MM.1S (cell line): ENCODE measurements at regions not wholly inside any gene's neighbourhood (a gene's known extent, or its start where the extent isn't known, plus 50 kb on each side); places are given as distances from the start of the nearest gene placed in this dataset.

Experiments
- DNase-seq: peaks from one replicate; pipeline ENCODE4 v3.0.0-alpha.2; 2015
- H2AFZ ChIP-seq: fragments of 300-600 bp; sonication (generic); 2 replicates; pipeline ENCODE4 v1.6.0; 2016; ENCODE audit warnings: antibody characterized with exemption, low read length
- H3F3A ChIP-seq: fragments of 300-600 bp; sonication (generic); 2 replicates; pipeline ENCODE4 v1.6.1; 2016; ENCODE audit warnings: mild to moderate bottlenecking, antibody characterized with exemption, low read length, moderate library complexity, mixed read lengths; ENCODE audit not compliant: insufficient read depth
- H3K27ac ChIP-seq: fragments of 300-600 bp; sonication (generic); 2 replicates; pipeline ENCODE4 v1.5.1; 2016; ENCODE audit warnings: mild to moderate bottlenecking, low read length
- H3K27me3 ChIP-seq: fragments of 300-600 bp; sonication (generic); replicated peaks from 2 replicates; pipeline ENCODE4 v1.6.0; 2016; ENCODE audit warnings: low read length; ENCODE audit not compliant: insufficient read depth
- H3K36me3 ChIP-seq: fragments of 300-600 bp; sonication (generic); replicated peaks from 2 replicates; pipeline ENCODE4 v1.6.1; 2016; ENCODE audit warnings: mild to moderate bottlenecking, low read length, mixed read lengths; ENCODE audit not compliant: insufficient read depth
- H3K4me1 ChIP-seq: fragments of 300-600 bp; sonication (generic); 2 replicates; pipeline ENCODE4 v1.6.1; 2016; ENCODE audit warnings: low read length, mixed read lengths
- H3K4me2 ChIP-seq: fragments of 300-600 bp; sonication (generic); 2 replicates; pipeline ENCODE4 v1.6.0; 2016; ENCODE audit warnings: low read depth, low read length
- H3K4me3 ChIP-seq: fragments of 300-600 bp; sonication (generic); 2 replicates; pipeline ENCODE4 v1.5.1; 2016; ENCODE audit warnings: low read length, mixed read lengths
- H3K79me2 ChIP-seq: fragments of 300-600 bp; sonication (generic); 2 replicates; pipeline ENCODE4 v1.6.1; 2016; ENCODE audit warnings: mixed run types, low read length, mixed read lengths
- H3K9ac ChIP-seq: fragments of 300-600 bp; sonication (generic); 2 replicates; pipeline ENCODE4 v1.6.1; 2016; ENCODE audit warnings: low read length, mixed read lengths
- H3K9me2 ChIP-seq: fragments of 300-600 bp; sonication (generic); replicated peaks from 2 replicates; pipeline ENCODE4 v1.6.1; 2016; ENCODE audit warnings: mild to moderate bottlenecking, low read length, mixed read lengths; ENCODE audit not compliant: insufficient read depth
- H3K9me3 ChIP-seq: fragments of 300-600 bp; sonication (generic); replicated peaks from 2 replicates; pipeline ENCODE4 v1.6.1; 2016; ENCODE audit warnings: mild to moderate bottlenecking, low read length, mixed read lengths; ENCODE audit not compliant: insufficient read depth
- H4K20me1 ChIP-seq: fragments of 300-600 bp; sonication (generic); 2 replicates; pipeline ENCODE4 v1.6.1; 2016; ENCODE audit warnings: mild to moderate bottlenecking, low read length, moderate library complexity, mixed read lengths; ENCODE audit not compliant: insufficient read depth
- EZH2 ChIP-seq: fragments of 300-600 bp; sonication (generic); optimal IDR thresholded peaks from 2 replicates; pipeline ENCODE3; 2017; ENCODE audit warnings: low read depth, mild to moderate bottlenecking, antibody characterized with exemption, low read length, mixed read lengths
- EZH2phosphoT487 ChIP-seq: fragments of 300-600 bp; sonication (generic); IDR thresholded peaks from 2 replicates; pipeline ENCODE4 v1.6.1; 2018; ENCODE audit warnings: antibody characterized with exemption, low read length
- TF ChIP-seq, protein P1 (sequence below): fragments of 300-600 bp; sonication (generic); IDR thresholded peaks from 2 replicates; pipeline ENCODE4 v1.5.1; 2016; ENCODE audit warnings: antibody characterized with exemption, low read length, mixed read lengths

- Histone ChIP-seq H3F3A (no peaks in the 10 kb centered on the region), H3K27me3 (peaks cover 37% of the 10 kb centered on the region), H3K4me3 (no peak overlapping the region), H3K9me3 (no peaks in the 10 kb centered on the region), H2AFZ (no peak overlapping the region), H3K79me2 (no peaks in the 10 kb centered on the region), H4K20me1 (no peaks in the 10 kb centered on the region), H3K27ac (no peak overlapping the region), H3K4me2 (no peak overlapping the region), H3K9ac (no peak overlapping the region), H3K36me3 (no peaks in the 10 kb centered on the region), H3K4me1 (no peaks in the 10 kb centered on the region), H3K9me2 (no peaks in the 10 kb centered on the region)
- TF ChIP-seq EZH2phosphoT487: no peak
- TF ChIP-seq, protein P1, sequence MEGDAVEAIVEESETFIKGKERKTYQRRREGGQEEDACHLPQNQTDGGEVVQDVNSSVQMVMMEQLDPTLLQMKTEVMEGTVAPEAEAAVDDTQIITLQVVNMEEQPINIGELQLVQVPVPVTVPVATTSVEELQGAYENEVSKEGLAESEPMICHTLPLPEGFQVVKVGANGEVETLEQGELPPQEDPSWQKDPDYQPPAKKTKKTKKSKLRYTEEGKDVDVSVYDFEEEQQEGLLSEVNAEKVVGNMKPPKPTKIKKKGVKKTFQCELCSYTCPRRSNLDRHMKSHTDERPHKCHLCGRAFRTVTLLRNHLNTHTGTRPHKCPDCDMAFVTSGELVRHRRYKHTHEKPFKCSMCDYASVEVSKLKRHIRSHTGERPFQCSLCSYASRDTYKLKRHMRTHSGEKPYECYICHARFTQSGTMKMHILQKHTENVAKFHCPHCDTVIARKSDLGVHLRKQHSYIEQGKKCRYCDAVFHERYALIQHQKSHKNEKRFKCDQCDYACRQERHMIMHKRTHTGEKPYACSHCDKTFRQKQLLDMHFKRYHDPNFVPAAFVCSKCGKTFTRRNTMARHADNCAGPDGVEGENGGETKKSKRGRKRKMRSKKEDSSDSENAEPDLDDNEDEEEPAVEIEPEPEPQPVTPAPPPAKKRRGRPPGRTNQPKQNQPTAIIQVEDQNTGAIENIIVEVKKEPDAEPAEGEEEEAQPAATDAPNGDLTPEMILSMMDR: no peak
- DNase-seq: no peak
Observed at GRCh38 chr10:71068861-71069271, 143.5 kb upstream of the UNC5B start.

DNA sequence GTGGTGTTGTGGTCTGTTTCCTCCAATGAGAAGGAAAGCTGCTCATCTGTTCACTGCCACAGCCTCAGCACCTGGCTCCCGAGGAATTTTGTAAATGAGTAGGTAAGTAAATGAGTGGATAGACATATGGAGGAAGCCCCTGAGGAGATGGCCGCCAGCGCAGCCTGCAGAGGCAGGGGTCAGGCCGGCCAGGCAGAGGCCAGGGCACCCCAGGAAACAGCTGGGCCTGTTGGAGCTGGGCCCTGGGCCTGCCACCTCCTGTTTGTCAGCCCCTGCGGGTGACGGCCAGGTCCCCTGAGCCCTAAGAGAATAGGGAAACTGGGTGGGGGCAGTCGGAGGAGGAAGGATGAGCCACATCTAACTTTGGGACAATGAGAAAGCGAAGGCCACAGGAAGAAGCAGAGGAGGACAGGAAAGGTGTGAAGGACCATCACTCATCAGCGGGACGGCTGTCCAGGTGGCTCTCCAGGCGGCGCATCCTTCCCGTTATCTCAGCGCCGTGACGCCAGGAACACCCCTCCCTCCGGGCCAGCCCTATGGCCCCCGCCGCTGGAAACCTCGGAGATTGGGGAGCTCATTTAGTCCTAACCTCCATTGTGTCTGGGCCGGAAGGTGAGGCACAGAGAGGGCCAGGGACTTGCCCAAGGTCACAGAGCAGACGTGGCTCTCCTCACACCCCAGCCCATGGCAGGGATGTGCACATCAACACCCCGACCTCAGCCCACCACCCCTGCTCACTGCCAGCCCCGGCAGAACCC is 142.3 kb upstream of the UNC5B start:
- no peaks in the 10 kb centered on the region for H3K79me2 ChIP-seq
- no peaks in the 10 kb centered on the region for H3K4me1 ChIP-seq
- H3K27me3 ChIP-seq: peaks cover 48% of the 10 kb centered on the region
- no peak for DNase-seq
- no peak overlapping the region for H3K4me3 ChIP-seq
- no peak overlapping the region for H3K4me2 ChIP-seq
- H3K36me3 ChIP-seq: no peaks in the 10 kb centered on the region
- H3K9ac ChIP-seq: no peak overlapping the region
- TF ChIP-seq, protein P1: no peak
- no peak for TF ChIP-seq EZH2phosphoT487
- no peak for TF ChIP-seq EZH2
- no peak overlapping the region for H3K27ac ChIP-seq
- no peaks in the 10 kb centered on the region for H3F3A ChIP-seq
- H3K9me3 ChIP-seq: no peaks in the 10 kb centered on the region
- no peaks in the 10 kb centered on the region for H3K9me2 ChIP-seq
- no peak overlapping the region for H2AFZ ChIP-seq
- no peaks in the 10 kb centered on the region; the same call in 1 of the 2 replicates for H4K20me1 ChIP-seq

GRCh38 chr10:71070741-71071140 is 141.6 kb upstream of the UNC5B start:
- Histone ChIP-seq H3K9ac (no peak overlapping the region), H3K27me3 (peaks cover 53% of the 10 kb centered on the region)

More at GRCh38 chr10:71070741-71071140, 141.6 kb upstream of the UNC5B start:
- no peak for DNase-seq
- Histone ChIP-seq H3K4me2 (no peak overlapping the region), H3F3A (no peaks in the 10 kb centered on the region), H3K36me3 (no peaks in the 10 kb centered on the region), H3K79me2 (no peaks in the 10 kb centered on the region), H3K27ac (no peak overlapping the region), H3K9me2 (no peaks in the 10 kb centered on the region), H4K20me1 (no peaks in the 10 kb centered on the region; the same call in 1 of the 2 replicates), H2AFZ (no peak overlapping the region), H3K9me3 (no peaks in the 10 kb centered on the region), H3K4me1 (no peaks in the 10 kb centered on the region), H3K4me3 (no peak overlapping the region)
- TF ChIP-seq EZH2: no peak
- TF ChIP-seq EZH2phosphoT487: no peak
- TF ChIP-seq, protein P1: no peak
